ENCODE measurements at regions not wholly inside any gene's neighbourhood (a gene's known extent, or its start where the extent isn't known, plus 50 kb on each side); places are given as distances from the start of the nearest gene placed in this dataset.

DNA sequence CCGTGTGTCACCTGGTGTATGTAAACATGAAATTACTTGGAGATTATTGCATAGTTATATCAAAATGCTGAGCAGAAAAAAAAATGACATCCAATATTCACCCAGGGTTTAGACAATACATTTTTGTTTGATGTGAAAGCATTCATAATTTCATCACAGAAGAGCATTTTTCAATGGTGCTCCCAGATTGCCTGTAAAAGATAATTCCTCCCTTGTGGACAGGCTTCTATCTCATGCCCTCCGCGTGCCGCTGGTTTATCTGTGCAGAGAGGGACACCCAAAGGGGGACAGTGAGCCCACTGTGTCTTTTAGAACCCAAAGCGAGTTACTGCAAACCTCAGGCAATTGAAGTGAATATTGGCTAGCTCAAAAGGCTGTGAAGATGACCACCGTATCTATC, 126.2 kb upstream of the KLF6 start:
- CTCF ChIA-PET: no interaction called here

GRCh38 chr10:3909339-3909738, 124.3 kb upstream of the KLF6 start:
- no TSS peak for BruUV-seq (replicated peaks)
- H3K27ac Mint-ChIP-seq (ENCODE audit: unreplicated experiment): no peak overlapping the region
- H3K9me3 Mint-ChIP-seq (ENCODE audit: low read depth, unreplicated experiment): no peaks in the 10 kb centered on the region
- peaks cover 6% of the 10 kb centered on the region for H3K4me1 Mint-ChIP-seq (ENCODE audit: low read depth, unreplicated experiment)
- no peaks in the 10 kb centered on the region for H3K27me3 Mint-ChIP-seq (ENCODE audit: unreplicated experiment)
- CTCF ChIA-PET: no interaction called here
- H3K36me3 Mint-ChIP-seq (ENCODE audit: insufficient read depth, unreplicated experiment): peaks cover 5% of the 10 kb centered on the region
- H3K4me3 Mint-ChIP-seq (ENCODE audit: low read depth, unreplicated experiment): no peak overlapping the region
- no peak for DNase-seq
- no peak for TF ChIP-seq CTCF (IDR thresholded peaks at IDR 0.05; ENCODE audit: unreplicated experiment)
- intact Hi-C loops (cut with micrococcal nuclease; ENCODE audit: unreplicated experiment): no loop called here

More for the DNA sequence above, 126.2 kb upstream of the KLF6 start:
- Mint-ChIP-seq H3K4me3 (ENCODE audit: low read depth, unreplicated experiment) (no peak overlapping the region), H3K4me1 (ENCODE audit: low read depth, unreplicated experiment) (no peaks in the 10 kb centered on the region), H3K27ac (ENCODE audit: unreplicated experiment) (no peak overlapping the region), H3K36me3 (ENCODE audit: insufficient read depth, unreplicated experiment) (peaks cover 5% of the 10 kb centered on the region), H3K9me3 (ENCODE audit: low read depth, unreplicated experiment) (no peaks in the 10 kb centered on the region), H3K27me3 (ENCODE audit: unreplicated experiment) (no peaks in the 10 kb centered on the region)
- DNase-seq: no peak
- TF ChIP-seq CTCF (IDR thresholded peaks at IDR 0.05; ENCODE audit: unreplicated experiment): no peak
- intact Hi-C loops (cut with micrococcal nuclease; ENCODE audit: unreplicated experiment): no loop called here
- BruUV-seq (replicated peaks): no TSS peak

DNA sequence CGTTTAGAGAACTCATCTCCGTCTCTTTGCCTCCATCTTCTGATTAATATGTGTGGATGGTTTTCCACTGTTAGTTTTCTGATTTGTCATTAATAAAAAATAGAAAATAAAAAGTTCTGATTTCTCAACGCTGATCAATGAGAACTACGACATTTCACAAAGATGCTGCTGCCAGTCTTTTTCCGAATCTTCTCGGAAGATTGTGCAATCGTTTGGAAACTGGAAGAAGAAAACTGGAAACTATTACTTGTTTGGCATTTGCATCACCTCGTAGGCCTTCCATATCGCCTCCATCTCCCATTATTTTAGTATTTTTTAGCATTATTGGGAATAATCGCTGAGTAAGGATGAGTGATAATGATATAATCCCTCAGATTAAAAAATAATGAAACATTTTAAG, 123.2 kb upstream of the KLF6 start:
- CTCF ChIA-PET: no interaction called here

DNA sequence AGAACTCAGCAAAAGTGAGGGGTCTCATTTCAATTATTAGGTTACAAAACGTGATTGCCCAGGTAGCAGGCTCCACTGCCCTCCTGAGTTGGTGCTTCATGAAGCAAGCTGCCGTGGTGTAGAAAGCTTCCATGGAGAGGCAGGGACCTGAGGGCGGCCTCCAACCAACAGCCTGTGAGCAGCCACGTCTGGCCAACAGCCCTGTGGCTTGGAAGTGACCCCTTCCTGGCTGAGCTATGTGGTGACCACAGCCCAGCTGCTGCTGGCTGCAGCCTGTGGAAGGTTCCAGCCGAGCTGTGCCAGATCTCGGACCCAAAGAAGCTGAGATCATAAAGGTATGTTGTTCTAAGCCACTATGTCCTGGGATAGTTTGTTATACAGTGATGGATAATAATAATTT, 122.5 kb upstream of the KLF6 start:
- H3K36me3 Mint-ChIP-seq (ENCODE audit: insufficient read depth, unreplicated experiment): peaks cover 5% of the 10 kb centered on the region
- TF ChIP-seq CTCF (IDR thresholded peaks at IDR 0.05; ENCODE audit: unreplicated experiment): no peak
- no peak for DNase-seq
- intact Hi-C loops (cut with micrococcal nuclease; ENCODE audit: unreplicated experiment): no loop called here
- no peaks in the 10 kb centered on the region for H3K27me3 Mint-ChIP-seq (ENCODE audit: unreplicated experiment)
- H3K4me3 Mint-ChIP-seq (ENCODE audit: low read depth, unreplicated experiment): no peak overlapping the region
- peaks cover 18% of the 10 kb centered on the region for H3K4me1 Mint-ChIP-seq (ENCODE audit: low read depth, unreplicated experiment)
- no peaks in the 10 kb centered on the region for H3K9me3 Mint-ChIP-seq (ENCODE audit: low read depth, unreplicated experiment)
- CTCF ChIA-PET: no interaction called here
- no peak overlapping the region for H3K27ac Mint-ChIP-seq (ENCODE audit: unreplicated experiment)
- no TSS peak for BruUV-seq (replicated peaks)

More for the DNA sequence above, 123.2 kb upstream of the KLF6 start:
- intact Hi-C loops (cut with micrococcal nuclease; ENCODE audit: unreplicated experiment): no loop called here
- TF ChIP-seq CTCF (IDR thresholded peaks at IDR 0.05; ENCODE audit: unreplicated experiment): no peak
- H3K9me3 Mint-ChIP-seq (ENCODE audit: low read depth, unreplicated experiment): no peaks in the 10 kb centered on the region
- no peak for DNase-seq
- no peak overlapping the region for H3K27ac Mint-ChIP-seq (ENCODE audit: unreplicated experiment)
- H3K36me3 Mint-ChIP-seq (ENCODE audit: insufficient read depth, unreplicated experiment): peaks cover 5% of the 10 kb centered on the region
- no peak overlapping the region for H3K4me3 Mint-ChIP-seq (ENCODE audit: low read depth, unreplicated experiment)
- BruUV-seq (replicated peaks): no TSS peak
- no peaks in the 10 kb centered on the region for H3K27me3 Mint-ChIP-seq (ENCODE audit: unreplicated experiment)
- peaks cover 11% of the 10 kb centered on the region for H3K4me1 Mint-ChIP-seq (ENCODE audit: low read depth, unreplicated experiment)

Data from Calu3 (cell line).